Lower lobe of right lung (tissue), 2 donors: ENCODE measurements at regions not wholly inside any gene's neighbourhood (a gene's known extent, or its start where the extent isn't known, plus 50 kb on each side); places are given as distances from the start of the nearest gene placed in this dataset.

Experiments
- ATAC-seq, 2 donors: fragments of 200-7000 bp; cut with Tn5 transposase; one replicate each; pipeline ENCODE4 v1.9.1; 2020 to 2022; ENCODE audit warnings: mild to moderate bottlenecking in 2 of 2, moderate library complexity in 2 of 2
- DNase-seq: peaks from one replicate; pipeline ENCODE4 v3.0.0-alpha.2; 2020
- H3K27ac ChIP-seq: fragments of 200-600 bp; one replicate; pipeline ENCODE4 v1.8.0; 2022
- H3K27me3 ChIP-seq: fragments of 200-600 bp; one replicate; pipeline ENCODE4 v1.8.0; 2022; ENCODE audit warnings: low read depth
- H3K36me3 ChIP-seq: fragments of 200-600 bp; one replicate; pipeline ENCODE4 v1.8.0; 2022; ENCODE audit warnings: mild to moderate bottlenecking
- H3K4me1 ChIP-seq: fragments of 200-600 bp; one replicate; pipeline ENCODE4 v1.8.0; 2022
- H3K4me3 ChIP-seq: fragments of 200-600 bp; one replicate; pipeline ENCODE4 v1.8.0; 2022; ENCODE audit warnings: mild to moderate bottlenecking
- H3K9me3 ChIP-seq: fragments of 200-600 bp; one replicate; pipeline ENCODE4 v1.8.0; 2022
- intact Hi-C: fragments of 100-400 bp; cut with DNase I; formaldehyde crosslinking; loops from one replicate; pipeline ENCODE4 v1.11.0; 2022
- TF ChIP-seq, protein P1 (sequence below): fragments of 200-600 bp; IDR thresholded peaks from one replicate; pipeline ENCODE4 v1.8.0; 2022; ENCODE audit warnings: antibody characterized with exemption, mild to moderate bottlenecking
- donor health status: DM: no; HTN: yes; CAD: no; lungs with severe emphysema.

GRCh38 chr2:64794426-64794995, 140.8 kb upstream of the SERTAD2 start:
- H3K27me3 ChIP-seq = no peaks in the 10 kb centered on the region
- intact Hi-C loops = no loop called here
- DNase-seq = no peak
- TF ChIP-seq, protein P1, sequence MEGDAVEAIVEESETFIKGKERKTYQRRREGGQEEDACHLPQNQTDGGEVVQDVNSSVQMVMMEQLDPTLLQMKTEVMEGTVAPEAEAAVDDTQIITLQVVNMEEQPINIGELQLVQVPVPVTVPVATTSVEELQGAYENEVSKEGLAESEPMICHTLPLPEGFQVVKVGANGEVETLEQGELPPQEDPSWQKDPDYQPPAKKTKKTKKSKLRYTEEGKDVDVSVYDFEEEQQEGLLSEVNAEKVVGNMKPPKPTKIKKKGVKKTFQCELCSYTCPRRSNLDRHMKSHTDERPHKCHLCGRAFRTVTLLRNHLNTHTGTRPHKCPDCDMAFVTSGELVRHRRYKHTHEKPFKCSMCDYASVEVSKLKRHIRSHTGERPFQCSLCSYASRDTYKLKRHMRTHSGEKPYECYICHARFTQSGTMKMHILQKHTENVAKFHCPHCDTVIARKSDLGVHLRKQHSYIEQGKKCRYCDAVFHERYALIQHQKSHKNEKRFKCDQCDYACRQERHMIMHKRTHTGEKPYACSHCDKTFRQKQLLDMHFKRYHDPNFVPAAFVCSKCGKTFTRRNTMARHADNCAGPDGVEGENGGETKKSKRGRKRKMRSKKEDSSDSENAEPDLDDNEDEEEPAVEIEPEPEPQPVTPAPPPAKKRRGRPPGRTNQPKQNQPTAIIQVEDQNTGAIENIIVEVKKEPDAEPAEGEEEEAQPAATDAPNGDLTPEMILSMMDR = no peak
- no peaks in the 10 kb centered on the region for H3K9me3 ChIP-seq
- H3K4me1 ChIP-seq = peaks cover 26% of the 10 kb centered on the region
- no peaks in the 10 kb centered on the region for H3K36me3 ChIP-seq
- H3K4me3 ChIP-seq = no peak overlapping the region
- no peak overlapping the region for H3K27ac ChIP-seq
- no peak for ATAC-seq

DNA sequence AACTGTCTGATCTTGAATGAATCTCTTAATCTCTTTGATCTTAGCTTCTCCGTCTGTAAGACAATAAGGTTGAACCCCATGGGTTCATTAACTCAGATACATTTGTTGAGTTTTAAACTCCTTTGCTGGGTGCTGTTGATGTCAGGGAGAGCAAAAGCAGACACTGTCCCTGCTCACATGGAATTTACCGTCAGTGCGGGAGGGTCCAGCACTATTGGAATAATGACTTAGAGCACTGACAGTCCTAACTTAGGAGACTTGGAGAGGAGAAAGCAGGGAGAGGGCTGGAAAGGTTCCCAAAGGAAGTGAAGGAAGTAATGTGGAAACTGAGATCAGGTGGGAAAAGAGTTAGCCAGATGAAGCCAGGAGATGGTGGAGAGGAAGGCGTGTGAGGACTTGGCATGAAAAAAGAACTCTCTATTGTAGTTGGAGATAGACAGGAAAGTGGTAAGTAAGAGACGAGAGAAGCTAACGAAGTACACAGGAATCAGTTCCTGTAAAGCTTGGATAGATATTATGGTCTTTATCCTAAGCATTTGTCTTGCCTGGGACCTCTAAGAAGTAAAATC, 141.4 kb upstream of the SERTAD2 start:
- Histone ChIP-seq H3K9me3 (no peaks in the 10 kb centered on the region), H3K36me3 (no peaks in the 10 kb centered on the region), H3K27me3 (no peaks in the 10 kb centered on the region), H3K4me1 (peaks cover 26% of the 10 kb centered on the region), H3K4me3 (no peak overlapping the region), H3K27ac (no peak overlapping the region)
- intact Hi-C loops = no loop called here
- ATAC-seq (no peak), DNase-seq (no peak)
- TF ChIP-seq, protein P1 = no peak

GRCh38 chr2:64796926-64797325, 143.2 kb upstream of the SERTAD2 start:
- Histone ChIP-seq H3K36me3 (no peaks in the 10 kb centered on the region), H3K9me3 (no peaks in the 10 kb centered on the region), H3K4me1 (peaks cover 26% of the 10 kb centered on the region), H3K27me3 (no peaks in the 10 kb centered on the region), H3K4me3 (no peak overlapping the region), H3K27ac (no peak overlapping the region)
- ATAC-seq (no peak), DNase-seq (no peak)
- TF ChIP-seq, protein P1 = no peak
- intact Hi-C loops = no loop called here

GRCh38 chr2:64797881-64798575, 144.3 kb upstream of the SERTAD2 start:
- Histone ChIP-seq H3K27me3 (no peaks in the 10 kb centered on the region), H3K4me3 (no peak overlapping the region), H3K27ac (no peak overlapping the region), H3K36me3 (no peaks in the 10 kb centered on the region), H3K4me1 (peaks cover 24% of the 10 kb centered on the region), H3K9me3 (no peaks in the 10 kb centered on the region)
- peak in 1 of 2 donors; percentile 76 for ATAC-seq
- TF ChIP-seq, protein P1 = no peak
- DNase-seq = no peak
- intact Hi-C loops = no loop called here

GRCh38 chr2:64799592-64800252, 146.0 kb upstream of the SERTAD2 start:
- Histone ChIP-seq H3K4me1 (peaks cover 11% of the 10 kb centered on the region), H3K27ac (no peak overlapping the region), H3K36me3 (no peaks in the 10 kb centered on the region), H3K9me3 (no peaks in the 10 kb centered on the region), H3K4me3 (no peak overlapping the region), H3K27me3 (no peaks in the 10 kb centered on the region)
- no peak for DNase-seq
- TF ChIP-seq, protein P1 = no peak
- intact Hi-C loops = no loop called here
- no peak for ATAC-seq
